OCI-LY3 (cell line): ENCODE measurements at regions not wholly inside any gene's neighbourhood (a gene's known extent, or its start where the extent isn't known, plus 50 kb on each side); places are given as distances from the start of the nearest gene placed in this dataset.

Experiments used
- H2AFZ ChIP-seq: fragments of 200-600, 300-600 bp; shearing (Covaris generic); 2 replicates; pipeline ENCODE4 v1.6.0; 2014; ENCODE audit warnings: antibody characterized with exemption, low read depth, low read length
- H3K27ac ChIP-seq: fragments of 200-600, 300-600 bp; sonication (generic); 2 replicates; pipeline ENCODE4 v1.5.1; 2014; ENCODE audit warnings: mild to moderate bottlenecking, low read length, moderate library complexity, mixed read lengths
- H3K27me3 ChIP-seq: fragments of 200-600, 300-600 bp; sonication (generic); 2 replicates; pipeline ENCODE4 v1.6.1; 2014; ENCODE audit warnings: low read depth, low read length, mixed read lengths
- H3K36me3 ChIP-seq: fragments of 200-600, 300-600 bp; sonication (generic); replicated peaks from 2 replicates; pipeline ENCODE3; 2014; ENCODE audit warnings: low read depth, low read length, mixed read lengths
- H3K4me1 ChIP-seq: fragments of 300-600, 200-600 bp; sonication (generic); 2 replicates; pipeline ENCODE4 v1.6.1; 2014; ENCODE audit warnings: low read length, mixed read lengths
- H3K4me2 ChIP-seq: fragments of 200-600, 300-600 bp; sonication (generic); 2 replicates; pipeline ENCODE4 v1.6.1; 2014; ENCODE audit warnings: low read length, mixed read lengths
- H3K4me3 ChIP-seq: fragments of 300-600, 200-600 bp; sonication (generic); 2 replicates; pipeline ENCODE4 v1.5.1; 2014; ENCODE audit warnings: antibody characterized with exemption, mild to moderate bottlenecking, low read length, moderate library complexity
- H3K79me2 ChIP-seq: fragments of 300-600, 200-600 bp; shearing (Covaris generic); 2 replicates; pipeline ENCODE4 v1.6.1; 2014; ENCODE audit warnings: mild to moderate bottlenecking, low read length, mixed read lengths
- H3K9ac ChIP-seq: fragments of 300-600, 200-600 bp; shearing (Covaris generic); 2 replicates; pipeline ENCODE4 v1.6.0; 2014; ENCODE audit warnings: mild to moderate bottlenecking, low read length, moderate library complexity
- H3K9me3 ChIP-seq: fragments of 200-600, 300-600 bp; shearing (Covaris generic); 2 replicates; pipeline ENCODE4 v1.6.1; 2014; ENCODE audit warnings: low read length, mixed read lengths; ENCODE audit not compliant: insufficient read depth
- H4K20me1 ChIP-seq: fragments of 200-600, 300-600 bp; sonication (generic); 2 replicates; pipeline ENCODE4 v1.6.1; 2016; ENCODE audit warnings: low read length, mixed read lengths; ENCODE audit not compliant: insufficient read depth
- CTCF ChIP-seq: fragments of 200-600, 300-600 bp; sonication (generic); IDR thresholded peaks from 2 replicates; pipeline ENCODE4 v1.5.1; 2014; ENCODE audit warnings: antibody characterized with exemption, low read length, low read depth
- EZH2phosphoT487 ChIP-seq: fragments of 200-600 bp; shearing (Covaris generic); IDR thresholded peaks from 2 replicates; pipeline ENCODE4 v1.6.1; 2018; ENCODE audit warnings: antibody characterized with exemption, mixed run types, low read depth

DNA sequence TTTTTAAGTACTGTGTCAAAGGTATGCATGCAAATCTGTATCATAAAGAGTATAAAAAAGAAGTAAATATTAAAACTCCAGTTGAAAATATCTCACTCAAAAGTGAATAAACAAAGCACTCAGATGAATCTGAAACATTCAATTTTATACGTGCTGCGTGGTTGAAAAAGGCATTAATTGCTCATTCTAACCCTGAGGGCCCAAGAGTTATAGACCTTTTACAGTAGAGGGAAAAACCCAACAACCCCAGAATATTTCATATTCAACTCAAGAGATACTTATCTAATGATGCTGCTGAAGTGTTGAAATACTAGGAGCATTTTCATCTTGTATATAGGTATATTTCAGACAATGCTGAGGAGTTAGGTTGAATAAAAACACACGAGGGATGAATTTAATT lies 862.8 kb upstream of the CITED2 start:
- Histone ChIP-seq H4K20me1 (no peaks in the 10 kb centered on the region), H3K9me3 (no peaks in the 10 kb centered on the region), H2AFZ (no peak overlapping the region), H3K4me2 (no peak overlapping the region), H3K36me3 (no peaks in the 10 kb centered on the region), H3K4me1 (no peaks in the 10 kb centered on the region), H3K4me3 (no peak overlapping the region), H3K79me2 (no peaks in the 10 kb centered on the region), H3K27ac (no peak overlapping the region), H3K9ac (no peak overlapping the region), H3K27me3 (no peaks in the 10 kb centered on the region)
- TF ChIP-seq EZH2phosphoT487 (no peak), CTCF (no peak)

DNA sequence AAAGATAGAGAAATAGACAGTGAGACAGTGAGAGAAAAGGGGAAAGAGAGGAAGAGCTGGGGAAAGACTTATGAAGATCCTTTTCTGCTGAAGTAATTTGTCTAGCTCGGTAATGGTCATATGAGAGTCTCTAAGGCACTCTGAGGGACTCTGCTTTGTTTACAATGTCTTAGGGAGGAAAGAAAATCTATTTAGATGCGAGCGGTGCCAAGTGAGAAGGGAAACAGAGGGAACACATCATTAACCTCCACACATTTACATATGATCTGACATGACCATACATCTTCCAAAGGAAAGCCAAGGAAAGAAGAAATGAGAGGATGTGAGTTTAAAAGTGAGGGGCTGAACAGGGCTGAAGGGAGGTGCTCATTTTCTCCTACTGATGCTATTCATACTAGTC lies 862.3 kb upstream of the CITED2 start:
- Histone ChIP-seq H3K9ac (no peak overlapping the region), H3K4me1 (no peaks in the 10 kb centered on the region), H4K20me1 (no peaks in the 10 kb centered on the region), H3K27ac (no peak overlapping the region), H3K4me2 (no peak overlapping the region), H3K79me2 (no peaks in the 10 kb centered on the region), H3K27me3 (no peaks in the 10 kb centered on the region), H3K9me3 (no peaks in the 10 kb centered on the region), H3K36me3 (no peaks in the 10 kb centered on the region), H3K4me3 (no peak overlapping the region), H2AFZ (no peak overlapping the region)
- no peak for TF ChIP-seq CTCF
- TF ChIP-seq EZH2phosphoT487: no peak

GRCh38 chr6:140230282-140230681 lies 855.8 kb upstream of the CITED2 start:
- Histone ChIP-seq H3K4me1 (no peaks in the 10 kb centered on the region), H3K27ac (no peak overlapping the region), H3K36me3 (no peaks in the 10 kb centered on the region), H3K79me2 (no peaks in the 10 kb centered on the region), H3K9me3 (no peaks in the 10 kb centered on the region), H3K4me2 (no peak overlapping the region), H3K4me3 (no peak overlapping the region), H4K20me1 (no peaks in the 10 kb centered on the region), H3K27me3 (no peaks in the 10 kb centered on the region), H2AFZ (no peak overlapping the region), H3K9ac (no peak overlapping the region)
- TF ChIP-seq EZH2phosphoT487 (no peak), CTCF (no peak)

GRCh38 chr6:140228491-140228890 lies 854.0 kb upstream of the CITED2 start:
- no peaks in the 10 kb centered on the region for H3K36me3 ChIP-seq
- TF ChIP-seq EZH2phosphoT487 (no peak), CTCF (no peak)
- H3K9ac ChIP-seq: no peak overlapping the region
- no peaks in the 10 kb centered on the region for H4K20me1 ChIP-seq
- H3K4me2 ChIP-seq: no peak overlapping the region
- H3K27ac ChIP-seq: no peak overlapping the region
- H3K4me3 ChIP-seq: no peak overlapping the region
- H2AFZ ChIP-seq: no peak overlapping the region
- H3K4me1 ChIP-seq: no peaks in the 10 kb centered on the region
- no peaks in the 10 kb centered on the region for H3K9me3 ChIP-seq
- no peaks in the 10 kb centered on the region for H3K79me2 ChIP-seq
- no peaks in the 10 kb centered on the region for H3K27me3 ChIP-seq
